MM.1S (cell line): ENCODE measurements at regions not wholly inside any gene's neighbourhood (a gene's known extent, or its start where the extent isn't known, plus 50 kb on each side); places are given as distances from the start of the nearest gene placed in this dataset.

ENCODE experiments used
- EZH2 ChIP-seq: fragments of 300-600 bp; sonication (generic); optimal IDR thresholded peaks from 2 replicates; pipeline ENCODE3; 2017; ENCODE audit warnings: low read depth, mild to moderate bottlenecking, antibody characterized with exemption, low read length, mixed read lengths
- EZH2phosphoT487 ChIP-seq: fragments of 300-600 bp; sonication (generic); IDR thresholded peaks from 2 replicates; pipeline ENCODE4 v1.6.1; 2018; ENCODE audit warnings: antibody characterized with exemption, low read length

DNA sequence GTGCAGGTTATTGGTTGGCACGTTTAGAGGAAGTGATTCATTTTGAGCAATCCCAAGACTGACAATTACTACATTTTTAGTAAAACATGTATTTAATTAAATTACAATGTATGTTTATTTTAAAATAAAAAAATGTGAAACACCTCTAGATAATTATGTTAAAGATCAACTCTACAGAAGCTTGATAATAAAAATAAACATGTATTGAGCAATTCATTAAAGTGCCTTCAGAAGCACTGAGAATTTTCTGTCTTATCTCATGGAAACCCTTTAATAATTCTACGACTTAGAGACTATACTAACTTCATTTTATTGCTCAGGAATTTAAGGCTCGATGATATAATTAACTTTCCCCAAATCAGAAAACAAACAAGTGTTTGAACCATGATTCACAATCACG, 208.0 kb upstream of the BRINP3 start:
- TF ChIP-seq EZH2 (no peak), EZH2phosphoT487 (no peak)
